SK-N-SH (cell line): ENCODE measurements at regions not wholly inside any gene's neighbourhood (a gene's known extent, or its start where the extent isn't known, plus 50 kb on each side); places are given as distances from the start of the nearest gene placed in this dataset.

ENCODE experiments used
- POLR2AphosphoS5 ChIP-seq: IDR thresholded peaks from 2 replicates; pipeline ENCODE4 v1.6.1; 2012; ENCODE audit warnings: low read depth, low read length
- TAF1 ChIP-seq: IDR thresholded peaks from 2 replicates; pipeline ENCODE4 v1.6.1; 2012; ENCODE audit warnings: low read depth, mild to moderate bottlenecking, low read length, moderate library complexity, borderline replicate concordance
- TF ChIP-seq, protein P1 (sequence below): fragments of 200-600 bp; sonication (generic); IDR thresholded peaks from 2 replicates; pipeline ENCODE4 v1.6.1; 2017; ENCODE audit warnings: antibody characterized with exemption, mild to moderate bottlenecking, moderate library complexity

DNA sequence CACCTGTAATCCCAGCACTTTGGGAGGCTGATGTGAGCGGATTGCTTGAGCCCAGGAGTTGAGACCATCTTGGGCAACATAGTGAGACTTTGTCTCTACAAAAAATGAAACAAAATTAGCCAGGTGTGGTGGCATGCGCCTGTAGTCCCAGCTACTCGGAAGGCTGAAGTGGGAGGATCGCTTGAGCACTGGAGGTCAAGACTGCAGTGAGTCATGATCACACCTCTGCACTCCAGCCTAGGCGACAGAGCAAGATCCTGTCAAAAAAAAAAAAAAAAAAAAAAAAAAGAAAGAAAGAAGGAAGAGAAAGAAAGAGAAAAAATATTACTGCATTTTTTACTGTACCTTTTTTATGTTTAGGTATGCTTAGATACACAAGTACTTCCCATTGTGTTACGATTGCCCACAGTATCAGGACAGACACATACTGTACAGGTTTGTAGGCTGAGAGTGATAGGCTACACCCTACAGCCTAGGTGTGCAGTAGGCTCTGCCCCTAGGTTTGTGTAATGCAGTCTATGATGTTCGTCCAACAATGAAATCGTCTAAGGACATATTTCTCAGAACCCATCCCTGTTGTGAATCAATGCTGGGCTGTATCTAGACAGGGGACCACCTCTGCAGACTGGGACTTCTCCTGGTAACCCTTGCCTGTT, 160.4 kb upstream of the PWP1 start:
- no peak for TF ChIP-seq TAF1
- TF ChIP-seq, protein P1, sequence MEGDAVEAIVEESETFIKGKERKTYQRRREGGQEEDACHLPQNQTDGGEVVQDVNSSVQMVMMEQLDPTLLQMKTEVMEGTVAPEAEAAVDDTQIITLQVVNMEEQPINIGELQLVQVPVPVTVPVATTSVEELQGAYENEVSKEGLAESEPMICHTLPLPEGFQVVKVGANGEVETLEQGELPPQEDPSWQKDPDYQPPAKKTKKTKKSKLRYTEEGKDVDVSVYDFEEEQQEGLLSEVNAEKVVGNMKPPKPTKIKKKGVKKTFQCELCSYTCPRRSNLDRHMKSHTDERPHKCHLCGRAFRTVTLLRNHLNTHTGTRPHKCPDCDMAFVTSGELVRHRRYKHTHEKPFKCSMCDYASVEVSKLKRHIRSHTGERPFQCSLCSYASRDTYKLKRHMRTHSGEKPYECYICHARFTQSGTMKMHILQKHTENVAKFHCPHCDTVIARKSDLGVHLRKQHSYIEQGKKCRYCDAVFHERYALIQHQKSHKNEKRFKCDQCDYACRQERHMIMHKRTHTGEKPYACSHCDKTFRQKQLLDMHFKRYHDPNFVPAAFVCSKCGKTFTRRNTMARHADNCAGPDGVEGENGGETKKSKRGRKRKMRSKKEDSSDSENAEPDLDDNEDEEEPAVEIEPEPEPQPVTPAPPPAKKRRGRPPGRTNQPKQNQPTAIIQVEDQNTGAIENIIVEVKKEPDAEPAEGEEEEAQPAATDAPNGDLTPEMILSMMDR: no peak
- no peak for TF ChIP-seq POLR2AphosphoS5
